ENCODE measurements at regions not wholly inside any gene's neighbourhood (a gene's known extent, or its start where the extent isn't known, plus 50 kb on each side); places are given as distances from the start of the nearest gene placed in this dataset.
"Not testable (repeated sequence)": the region's sequence is repeated elsewhere in the genome, so short reads cannot be mapped to it uniquely, and the experiment has no call there.

GRCh38 chr5:105259581-105260217 is 1697.1 kb upstream of the NUDT12 start:
- Mint-ChIP-seq H3K27me3 (no peaks in the 10 kb centered on the region), H3K9me3 (peaks cover 9% of the 10 kb centered on the region), H3K27ac (no peak overlapping the region), H3K36me3 (no peaks in the 10 kb centered on the region), H3K4me3 (no peak overlapping the region), H3K4me1 (no peaks in the 10 kb centered on the region)

GRCh38 chr5:105238561-105238960 is 1676.0 kb upstream of the NUDT12 start:
- Mint-ChIP-seq H3K27ac (no peak overlapping the region), H3K36me3 (no peaks in the 10 kb centered on the region), H3K4me3 (no peak overlapping the region), H3K27me3 (no peaks in the 10 kb centered on the region), H3K9me3 (peaks cover 7% of the 10 kb centered on the region), H3K4me1 (no peaks in the 10 kb centered on the region)

- Mint-ChIP-seq H3K4me3 (no peak overlapping the region), H3K9me3 (peaks cover 6% of the 10 kb centered on the region), H3K4me1 (no peaks in the 10 kb centered on the region), H3K27ac (no peak overlapping the region), H3K27me3 (no peaks in the 10 kb centered on the region), H3K36me3 (no peaks in the 10 kb centered on the region)
These were observed 1668.0 kb upstream of the NUDT12 start for GRCh38 chr5:105230516-105231157.

DNA sequence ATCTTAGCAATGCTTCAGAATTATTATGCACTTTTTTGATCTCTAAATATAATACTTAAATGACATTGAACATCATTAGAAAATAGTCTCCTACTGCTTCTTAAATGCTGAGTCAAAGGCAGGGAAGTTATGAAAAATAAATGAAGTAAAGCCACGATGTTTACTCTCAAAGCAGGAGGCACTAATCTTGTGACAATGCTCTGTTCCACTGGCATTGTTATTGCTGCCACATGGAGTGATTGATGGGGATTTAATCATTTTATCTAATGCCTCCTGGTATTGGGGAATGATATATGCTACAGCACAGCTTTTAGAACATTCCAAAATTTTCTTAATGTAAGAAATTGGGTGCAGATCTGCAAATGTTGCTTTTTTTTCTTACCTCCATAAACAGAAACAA is 1655.4 kb upstream of the NUDT12 start:
- no peak overlapping the region for H3K4me3 Mint-ChIP-seq
- no peaks in the 10 kb centered on the region for H3K36me3 Mint-ChIP-seq
- H3K9me3 Mint-ChIP-seq, result peaks cover 9% of the 10 kb centered on the region
- H3K27ac Mint-ChIP-seq, result no peak overlapping the region
- H3K4me1 Mint-ChIP-seq, result no peaks in the 10 kb centered on the region
- no peaks in the 10 kb centered on the region for H3K27me3 Mint-ChIP-seq

DNA sequence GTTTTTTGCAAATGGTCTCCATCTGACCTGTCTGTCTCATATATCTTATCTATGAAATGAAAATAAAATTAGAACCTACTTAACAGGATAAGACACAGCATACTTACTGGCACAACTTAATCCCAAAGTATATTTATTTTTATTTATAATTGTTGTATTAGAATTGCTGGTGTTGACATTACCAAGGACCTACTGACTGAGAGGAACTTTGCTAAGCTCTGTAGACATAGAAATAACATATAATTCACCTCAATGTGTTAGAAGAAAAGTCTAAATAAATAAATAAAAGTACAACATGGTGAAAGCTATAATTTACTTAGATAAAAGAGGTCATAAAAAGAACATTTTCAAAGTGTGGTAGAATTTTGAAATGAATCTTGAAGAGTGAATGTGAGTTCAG is 1650.5 kb upstream of the NUDT12 start:
- Mint-ChIP-seq H3K36me3 (no peaks in the 10 kb centered on the region), H3K4me3 (no peak overlapping the region), H3K4me1 (no peaks in the 10 kb centered on the region), H3K9me3 (peaks cover 5% of the 10 kb centered on the region), H3K27ac (no peak overlapping the region), H3K27me3 (no peaks in the 10 kb centered on the region)

- Mint-ChIP-seq H3K9me3 (no peaks in the 10 kb centered on the region), H3K4me3 (no peak overlapping the region), H3K27ac (no peak overlapping the region), H3K36me3 (no peaks in the 10 kb centered on the region), H3K4me1 (no peaks in the 10 kb centered on the region), H3K27me3 (no peaks in the 10 kb centered on the region)
These were observed 1644.5 kb upstream of the NUDT12 start for GRCh38 chr5:105207066-105207465.

- no peaks in the 10 kb centered on the region for H3K4me1 Mint-ChIP-seq
- no peak overlapping the region for H3K27ac Mint-ChIP-seq
- H3K9me3 Mint-ChIP-seq, result peaks cover 5% of the 10 kb centered on the region
- H3K36me3 Mint-ChIP-seq, result no peaks in the 10 kb centered on the region
- H3K27me3 Mint-ChIP-seq, result no peaks in the 10 kb centered on the region
- no peak overlapping the region for H3K4me3 Mint-ChIP-seq
These were observed 1634.9 kb upstream of the NUDT12 start for GRCh38 chr5:105197531-105197930.

- no peaks in the 10 kb centered on the region for H3K27me3 Mint-ChIP-seq
- H3K36me3 Mint-ChIP-seq, result no peaks in the 10 kb centered on the region
- peaks cover 5% of the 10 kb centered on the region for H3K9me3 Mint-ChIP-seq
- no peaks in the 10 kb centered on the region for H3K4me1 Mint-ChIP-seq
- H3K4me3 Mint-ChIP-seq, result no peak overlapping the region
- H3K27ac Mint-ChIP-seq, result no peak overlapping the region
These were observed 1633.2 kb upstream of the NUDT12 start for GRCh38 chr5:105195765-105196164.

GRCh38 chr5:105172918-105173317 is 1610.3 kb upstream of the NUDT12 start:
- no peaks in the 10 kb centered on the region for H3K27me3 Mint-ChIP-seq
- no peak overlapping the region for H3K4me3 Mint-ChIP-seq
- no peak overlapping the region for H3K27ac Mint-ChIP-seq
- no peaks in the 10 kb centered on the region for H3K36me3 Mint-ChIP-seq
- H3K4me1 Mint-ChIP-seq, result no peaks in the 10 kb centered on the region
- H3K9me3 Mint-ChIP-seq, result peaks cover 4% of the 10 kb centered on the region

- no peaks in the 10 kb centered on the region for H3K9me3 Mint-ChIP-seq
- H3K4me1 Mint-ChIP-seq, result no peaks in the 10 kb centered on the region
- H3K4me3 Mint-ChIP-seq, result no peak overlapping the region
- H3K27me3 Mint-ChIP-seq, result no peaks in the 10 kb centered on the region
- no peak overlapping the region for H3K27ac Mint-ChIP-seq
- H3K36me3 Mint-ChIP-seq, result no peaks in the 10 kb centered on the region
These were observed 1606.2 kb upstream of the NUDT12 start for GRCh38 chr5:105168806-105169205.

DNA sequence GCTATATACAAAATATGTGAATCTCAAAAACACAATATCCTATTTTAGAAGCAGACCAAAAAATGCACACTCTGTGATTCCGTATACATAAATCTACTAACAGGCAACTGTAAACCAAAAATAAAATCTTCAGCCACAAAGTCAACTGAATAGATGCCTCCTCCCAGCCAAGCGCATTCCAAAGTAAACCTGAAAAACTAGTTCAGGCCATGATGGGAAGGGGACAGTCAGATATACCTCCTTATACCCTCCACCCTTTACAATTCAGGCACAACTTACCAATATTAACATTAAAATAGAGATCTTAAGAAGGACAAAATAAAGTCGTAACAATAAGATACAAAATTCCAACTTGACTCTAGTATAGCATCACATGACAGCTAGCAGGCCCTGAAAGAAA is 1604.5 kb upstream of the NUDT12 start:
- H3K27ac Mint-ChIP-seq, result no peak overlapping the region
- H3K9me3 Mint-ChIP-seq, result no peaks in the 10 kb centered on the region
- H3K4me1 Mint-ChIP-seq, result no peaks in the 10 kb centered on the region
- no peaks in the 10 kb centered on the region for H3K36me3 Mint-ChIP-seq
- no peaks in the 10 kb centered on the region for H3K27me3 Mint-ChIP-seq
- H3K4me3 Mint-ChIP-seq, result no peak overlapping the region

DNA sequence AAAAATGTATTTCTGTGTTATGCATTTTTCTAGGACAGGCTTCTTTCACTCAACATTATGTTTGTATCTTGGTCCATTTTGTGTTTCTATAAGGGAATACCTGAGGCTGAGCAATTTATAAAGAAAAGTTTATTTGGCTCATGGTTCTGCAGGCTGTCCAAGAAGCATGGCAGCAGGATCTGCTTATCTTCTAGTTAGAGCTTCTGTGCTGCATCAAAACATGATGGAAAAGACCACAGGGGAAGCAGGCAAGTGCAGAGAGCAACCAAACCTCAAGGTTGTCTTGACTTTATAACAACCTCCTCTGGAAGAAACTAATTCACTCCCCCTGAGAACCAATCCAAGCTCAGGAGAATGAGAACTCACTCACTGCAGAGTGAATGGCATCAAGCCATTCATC is 1601.0 kb upstream of the NUDT12 start:
- H3K9me3 Mint-ChIP-seq, result no peaks in the 10 kb centered on the region
- H3K36me3 Mint-ChIP-seq, result no peaks in the 10 kb centered on the region
- no peaks in the 10 kb centered on the region for H3K27me3 Mint-ChIP-seq
- no peak overlapping the region for H3K27ac Mint-ChIP-seq
- H3K4me3 Mint-ChIP-seq, result no peak overlapping the region
- H3K4me1 Mint-ChIP-seq, result no peaks in the 10 kb centered on the region

DNA sequence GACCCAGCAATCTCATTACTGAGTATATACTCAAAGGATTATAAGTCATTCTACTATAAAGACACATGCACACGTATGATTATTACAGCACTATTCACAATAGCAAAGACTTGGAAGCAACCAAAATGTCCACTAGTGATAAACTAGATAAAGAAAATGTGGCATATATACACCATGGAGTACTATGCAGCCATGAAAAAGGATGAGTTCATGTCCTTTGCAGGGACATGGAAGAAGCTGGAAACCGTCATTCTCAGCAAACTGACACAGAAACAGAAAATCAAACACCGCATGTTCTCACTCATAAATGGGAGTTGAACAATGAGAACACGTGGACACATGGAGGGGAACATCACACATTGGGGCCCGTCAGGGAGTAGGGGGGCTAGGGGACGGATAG is 1600.0 kb upstream of the NUDT12 start:
- H3K4me1 Mint-ChIP-seq, H3K4me3 Mint-ChIP-seq, H3K9me3 Mint-ChIP-seq, H3K27ac Mint-ChIP-seq, H3K36me3 Mint-ChIP-seq, H3K27me3 Mint-ChIP-seq: not testable (repeated sequence)

DNA sequence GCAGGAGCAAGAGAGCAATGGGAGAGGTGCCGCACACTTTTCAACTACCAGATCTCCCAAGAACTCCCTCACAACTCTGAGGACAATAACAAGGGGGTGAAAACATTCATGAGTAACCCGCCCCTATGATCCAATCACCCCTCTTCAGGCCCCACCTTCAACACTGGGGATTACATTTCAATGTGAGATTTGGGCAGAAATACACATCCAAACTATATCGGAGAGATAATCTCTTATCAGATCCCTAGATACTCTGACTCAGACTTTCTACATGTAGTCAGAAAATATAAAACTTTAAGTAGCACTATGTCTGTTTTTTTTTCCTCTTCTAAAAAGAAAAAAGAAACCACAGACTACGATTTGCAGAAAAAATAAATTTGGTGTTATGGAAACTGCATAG is 1595.9 kb upstream of the NUDT12 start:
- Mint-ChIP-seq H3K4me1 (no peaks in the 10 kb centered on the region), H3K27ac (no peak overlapping the region), H3K36me3 (no peaks in the 10 kb centered on the region), H3K27me3 (no peaks in the 10 kb centered on the region), H3K9me3 (peaks cover 11% of the 10 kb centered on the region), H3K4me3 (no peak overlapping the region)

DNA sequence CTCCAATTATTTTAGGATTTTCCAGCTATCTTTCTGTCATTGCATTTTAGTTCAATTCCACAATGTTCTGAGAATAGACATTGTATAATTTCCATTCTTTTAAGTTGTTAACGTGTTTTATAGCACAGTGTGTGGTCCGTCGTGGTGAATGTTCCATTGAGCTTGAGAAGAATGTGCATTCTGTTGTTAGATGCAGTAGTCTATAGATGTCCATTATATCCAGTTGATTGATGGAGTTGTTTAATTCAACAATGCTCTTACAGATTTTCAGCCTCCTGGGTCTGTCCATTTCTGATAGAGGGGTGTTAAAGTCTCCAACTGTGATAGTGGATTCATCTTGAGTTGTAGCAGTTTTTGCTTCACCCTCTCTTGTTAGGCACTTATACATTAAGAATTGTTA is 1587.7 kb upstream of the NUDT12 start:
- H3K4me1 Mint-ChIP-seq, result no peaks in the 10 kb centered on the region
- no peaks in the 10 kb centered on the region for H3K27me3 Mint-ChIP-seq
- H3K9me3 Mint-ChIP-seq, result peaks cover 25% of the 10 kb centered on the region
- H3K27ac Mint-ChIP-seq, result no peak overlapping the region
- no peak overlapping the region for H3K4me3 Mint-ChIP-seq
- H3K36me3 Mint-ChIP-seq, result no peaks in the 10 kb centered on the region

DNA sequence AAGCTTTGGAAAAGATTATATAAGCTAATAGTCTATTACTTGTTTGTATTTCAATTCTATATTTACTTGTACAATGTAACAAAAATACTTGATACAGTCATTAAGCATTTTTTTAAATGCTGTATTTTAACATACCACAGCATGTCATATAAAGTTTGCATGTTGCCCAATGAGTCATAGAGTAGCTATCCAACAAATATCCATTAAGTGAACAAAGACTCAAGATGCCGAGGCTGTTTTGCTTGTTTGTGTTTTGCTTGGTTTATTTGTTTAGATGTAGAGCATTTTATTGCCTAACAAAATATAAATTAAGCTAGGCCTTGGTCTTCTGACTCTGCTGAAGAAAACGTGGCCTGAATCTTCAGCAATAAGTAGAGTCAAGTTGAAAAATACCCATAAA is 1584.3 kb upstream of the NUDT12 start:
- peaks cover 4% of the 10 kb centered on the region for H3K9me3 Mint-ChIP-seq
- H3K27me3 Mint-ChIP-seq, result no peaks in the 10 kb centered on the region
- H3K4me1 Mint-ChIP-seq, result no peaks in the 10 kb centered on the region
- H3K36me3 Mint-ChIP-seq, result no peaks in the 10 kb centered on the region
- no peak overlapping the region for H3K4me3 Mint-ChIP-seq
- H3K27ac Mint-ChIP-seq, result no peak overlapping the region

DNA sequence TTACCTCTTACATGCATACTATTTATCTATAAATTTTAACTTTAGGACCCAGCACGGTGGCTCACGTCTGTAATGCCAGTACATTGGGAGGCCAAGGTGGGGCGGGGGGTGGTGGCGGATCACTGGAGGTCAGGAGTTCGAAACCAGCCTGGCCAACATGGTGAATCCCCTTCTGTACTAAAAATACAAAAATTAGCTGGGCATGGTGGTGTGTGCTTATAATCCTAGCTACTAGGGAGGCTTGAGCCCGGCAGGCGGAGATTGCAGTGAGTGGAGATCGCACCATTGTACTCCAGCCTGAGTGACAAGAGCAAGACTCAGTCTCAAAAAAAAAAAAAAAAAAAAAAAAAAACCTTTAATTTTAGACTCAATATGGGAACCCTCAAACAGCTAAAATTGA is 1582.6 kb upstream of the NUDT12 start:
- no peaks in the 10 kb centered on the region for H3K9me3 Mint-ChIP-seq
- H3K27me3 Mint-ChIP-seq, result no peaks in the 10 kb centered on the region
- no peak overlapping the region for H3K27ac Mint-ChIP-seq
- H3K4me1 Mint-ChIP-seq, result no peaks in the 10 kb centered on the region
- H3K36me3 Mint-ChIP-seq, result no peaks in the 10 kb centered on the region
- H3K4me3 Mint-ChIP-seq, result no peak overlapping the region

Data from activated naive CD4-positive, alpha-beta T cell treated with anti-CD3 and anti-CD28 coated beads, Interleukin-2, amount 50 U/mL, for 24 hours (primary cell).